ENCODE measurements at regions not wholly inside any gene's neighbourhood (a gene's known extent, or its start where the extent isn't known, plus 50 kb on each side); places are given as distances from the start of the nearest gene placed in this dataset.
"Not testable (repeated sequence)": the region's sequence is repeated elsewhere in the genome, so short reads cannot be mapped to it uniquely, and the experiment has no call there.

GRCh38 chr6:121645100-121645745 is 209.8 kb downstream of the GJA1 start:
- no peak for DNase-seq

- no peak for DNase-seq
These were observed 212.5 kb downstream of the GJA1 start for GRCh38 chr6:121647905-121648304.

GRCh38 chr6:121649951-121650350 is 214.5 kb downstream of the GJA1 start:
- no peak for DNase-seq

- DNase-seq, result no peak
These were observed 216.0 kb downstream of the GJA1 start for GRCh38 chr6:121651420-121651819.

- DNase-seq, result no peak
These were observed 216.8 kb downstream of the GJA1 start for GRCh38 chr6:121652223-121652622.

GRCh38 chr6:121652726-121653623 is 217.5 kb downstream of the GJA1 start:
- DNase-seq, result no peak

GRCh38 chr6:121653624-121654008 is 218.2 kb downstream of the GJA1 start:
- DNase-seq, result no peak

GRCh38 chr6:121657972-121658371 is 222.5 kb downstream of the GJA1 start:
- no peak for DNase-seq

- no peak for DNase-seq
These were observed 224.8 kb downstream of the GJA1 start for GRCh38 chr6:121660277-121660676.

- no peak for DNase-seq
These were observed 227.9 kb downstream of the GJA1 start for GRCh38 chr6:121663292-121663810.

GRCh38 chr6:121664158-121664557 is 228.7 kb downstream of the GJA1 start:
- no peak for DNase-seq

GRCh38 chr6:121666814-121667213 is 231.4 kb downstream of the GJA1 start:
- no peak for DNase-seq

- DNase-seq, result no peak
These were observed 232.8 kb downstream of the GJA1 start for GRCh38 chr6:121668259-121668658.

- DNase-seq, result no peak
These were observed 235.1 kb downstream of the GJA1 start for GRCh38 chr6:121670511-121670910.

- no peak for DNase-seq
These were observed 242.1 kb downstream of the GJA1 start for GRCh38 chr6:121677571-121677970.

GRCh38 chr6:121678245-121678644 is 242.8 kb downstream of the GJA1 start:
- no peak for DNase-seq

- no peak for DNase-seq
These were observed 244.6 kb downstream of the GJA1 start for GRCh38 chr6:121680058-121680457.

- DNase-seq, result no peak
These were observed 247.2 kb downstream of the GJA1 start for GRCh38 chr6:121682666-121683065.

- not testable (repeated sequence) for DNase-seq
These were observed 250.4 kb downstream of the GJA1 start for GRCh38 chr6:121685806-121686205.

- no peak for DNase-seq
These were observed 251.2 kb downstream of the GJA1 start for GRCh38 chr6:121686611-121687023.

GRCh38 chr6:121688974-121689373 is 253.5 kb downstream of the GJA1 start:
- DNase-seq, result no peak

- no peak for DNase-seq
These were observed 255.7 kb downstream of the GJA1 start for GRCh38 chr6:121691126-121691551.

- DNase-seq, result no peak
These were observed 258.9 kb downstream of the GJA1 start for GRCh38 chr6:121694389-121694788.

- DNase-seq, result peak; percentile 20
These were observed 259.4 kb downstream of the GJA1 start for GRCh38 chr6:121694801-121695251.

Data from eye (tissue), 1 donor.